ENCODE measurements at regions not wholly inside any gene's neighbourhood (a gene's known extent, or its start where the extent isn't known, plus 50 kb on each side); places are given as distances from the start of the nearest gene placed in this dataset.

DNA sequence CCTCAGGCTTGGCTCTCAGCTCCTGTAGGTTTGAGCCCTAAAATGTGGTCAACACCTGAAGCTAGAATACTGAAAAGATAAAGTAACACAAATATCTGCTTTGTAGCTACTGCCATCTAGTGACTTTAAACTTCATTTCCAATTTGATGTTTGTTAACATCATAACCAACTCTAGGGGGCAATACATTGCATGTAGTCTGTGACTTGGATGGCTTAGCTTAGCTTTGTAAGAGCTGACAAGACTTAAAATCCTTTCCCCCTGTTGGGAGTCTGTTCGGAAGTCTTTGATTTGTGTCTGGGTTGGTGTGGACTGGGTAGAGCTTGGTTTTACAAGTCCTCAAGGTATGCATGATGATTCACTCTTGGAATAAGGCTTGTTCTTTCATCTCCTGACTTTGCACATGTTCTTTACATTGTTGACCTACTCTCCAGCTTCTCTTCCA is 51.7 kb downstream of the SCN11A start:
- intact Hi-C loops (cut with micrococcal nuclease), result no loop called here
- ATAC-seq (no peak), DNase-seq (no peak)

DNA sequence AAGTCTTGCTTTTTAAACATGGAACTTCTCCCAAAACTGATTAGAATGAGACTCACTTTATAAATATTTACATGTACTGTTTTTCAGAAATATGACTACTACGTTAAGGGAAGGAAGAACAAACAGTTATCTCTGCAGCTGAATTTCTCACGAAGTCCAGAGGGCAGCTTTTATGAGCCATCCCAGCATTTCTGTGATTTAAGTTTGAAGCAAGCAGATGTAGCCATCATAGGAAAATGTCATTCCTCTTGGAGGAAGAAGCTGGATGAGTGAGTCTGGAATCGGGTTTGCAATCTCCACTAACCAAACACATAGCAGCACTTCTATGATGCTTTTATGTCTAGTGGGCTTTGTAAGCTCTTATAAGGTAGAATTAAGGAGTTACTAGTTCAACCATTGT is 53.7 kb downstream of the SCN11A start:
- no peak for ATAC-seq
- no peak for DNase-seq
- intact Hi-C loops (cut with micrococcal nuclease), result no loop called here

DNA sequence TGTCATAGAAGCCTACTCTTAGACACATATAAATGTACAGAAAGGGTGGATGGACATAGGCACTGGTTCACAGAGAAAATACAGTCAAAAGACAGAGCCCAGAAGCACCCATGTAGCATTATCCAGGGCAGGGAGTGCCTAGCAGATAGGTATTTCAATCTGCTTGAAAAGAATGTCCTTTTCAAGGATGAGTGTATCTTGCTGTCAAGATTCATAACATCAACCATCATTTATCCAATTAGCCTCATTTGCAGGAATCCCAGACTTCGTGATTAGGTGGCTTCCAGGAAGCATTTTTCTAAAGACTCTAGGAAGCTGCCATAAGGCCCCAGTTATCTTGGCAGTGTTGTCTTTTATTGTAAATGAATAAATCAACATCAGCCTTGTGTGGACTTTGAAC is 55.6 kb downstream of the SCN11A start:
- DNase-seq, result no peak
- ATAC-seq, result no peak
- intact Hi-C loops (cut with micrococcal nuclease), result no loop called here

DNA sequence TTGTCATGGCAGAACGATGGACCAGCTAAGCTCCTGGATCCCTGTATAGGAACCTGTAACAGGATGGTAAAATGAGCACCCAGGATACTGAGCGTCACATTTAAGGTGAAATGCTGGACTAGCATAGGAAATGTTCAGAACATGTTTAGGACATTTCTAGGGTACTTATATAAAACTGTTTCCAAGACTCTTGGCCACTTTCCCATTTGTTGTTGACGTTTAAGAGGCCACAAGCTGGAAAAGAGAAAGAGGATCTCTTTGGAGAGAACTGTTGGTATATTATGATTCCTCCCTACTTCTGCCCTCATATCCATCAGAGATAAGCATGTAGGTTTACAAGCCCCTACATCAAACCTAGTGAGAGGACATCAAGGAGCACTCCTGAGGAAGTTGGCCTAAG is 57.5 kb downstream of the SCN11A start:
- intact Hi-C loops (cut with micrococcal nuclease), result no loop called here

DNA sequence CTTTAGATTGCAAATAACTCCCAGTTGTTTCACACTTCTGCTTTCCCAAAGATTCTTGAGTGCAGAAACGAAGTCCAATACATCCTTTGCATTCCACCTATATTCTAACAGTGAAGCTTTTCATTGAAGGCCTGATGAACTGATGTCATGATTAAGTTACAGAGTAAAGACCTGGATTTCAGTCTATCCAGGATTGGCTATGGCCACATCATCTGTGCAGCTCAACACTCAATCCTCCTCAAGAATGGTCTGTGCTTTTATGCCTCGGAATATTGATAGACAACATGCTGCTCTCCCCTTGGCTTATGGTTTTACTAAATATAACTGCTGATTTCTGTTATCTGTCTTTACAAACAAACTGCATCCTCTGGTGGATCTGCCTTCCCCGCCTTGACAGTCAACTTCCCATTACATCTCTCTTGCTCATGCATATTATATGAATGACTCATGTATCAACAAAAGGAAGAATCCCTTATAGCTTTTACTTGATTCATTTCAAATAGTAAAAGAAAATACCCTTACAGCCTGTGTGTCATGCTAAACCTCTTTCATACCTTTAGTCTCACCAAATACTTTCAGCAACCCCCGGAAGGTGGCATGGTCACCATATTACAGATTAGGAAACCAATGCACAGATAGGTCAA is 59.5 kb downstream of the SCN11A start:
- ATAC-seq (no peak), DNase-seq (no peak)
- intact Hi-C loops (cut with micrococcal nuclease), result no loop called here

More for the DNA sequence above, 57.5 kb downstream of the SCN11A start:
- no peak for ATAC-seq
- no peak for DNase-seq

DNA sequence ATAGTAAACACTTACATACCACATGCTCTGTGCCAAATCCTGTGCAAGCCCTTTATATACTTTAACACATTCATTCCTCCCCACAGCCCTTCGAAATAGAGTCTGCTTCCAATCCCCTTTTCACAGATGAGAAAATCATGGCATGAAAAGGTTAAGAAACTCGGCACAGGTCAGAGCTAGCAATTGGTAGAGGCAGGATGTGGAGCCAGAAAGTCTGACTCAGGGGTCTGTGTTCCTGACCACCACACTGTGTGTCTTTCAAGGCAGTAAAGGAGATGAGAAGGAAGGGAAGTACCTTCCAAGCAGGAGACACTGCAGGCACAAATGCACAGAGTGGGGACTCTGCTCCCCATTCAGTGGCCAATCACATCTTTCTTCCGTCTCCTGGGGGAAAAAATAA is 61.1 kb downstream of the SCN11A start:
- intact Hi-C loops (cut with micrococcal nuclease), result no loop called here
- ATAC-seq (no peak), DNase-seq (no peak)

DNA sequence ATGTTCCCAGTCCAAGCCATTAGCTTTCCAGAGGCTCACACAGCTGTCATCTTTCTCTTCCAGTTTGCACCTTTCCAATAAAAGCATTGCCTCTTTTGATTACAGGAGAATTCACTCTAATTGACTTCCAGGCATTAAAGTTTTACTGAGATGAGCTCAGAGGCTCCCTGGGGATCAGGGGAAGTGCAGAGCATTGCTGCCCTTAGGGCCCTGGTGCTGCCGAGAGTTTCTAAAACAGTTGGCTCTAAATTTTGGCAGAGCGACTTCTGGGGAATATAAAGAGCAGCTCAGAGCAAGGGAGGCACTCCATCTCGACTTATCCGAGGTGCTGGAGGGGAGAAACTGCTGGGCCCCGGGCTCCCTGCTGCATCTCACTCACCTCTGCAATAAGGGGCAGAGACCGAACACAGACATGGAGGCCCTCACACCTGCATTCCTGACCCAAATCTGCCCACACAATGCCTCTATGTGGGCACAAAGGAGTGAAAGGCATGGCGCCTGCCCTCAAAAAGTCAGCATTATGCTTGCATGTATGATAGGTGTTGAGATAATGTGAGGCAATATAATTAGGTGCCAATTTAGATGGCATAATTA is 61.7 kb downstream of the SCN11A start:
- DNase-seq, result no peak
- intact Hi-C loops (cut with micrococcal nuclease), result no loop called here
- ATAC-seq, result no peak

DNA sequence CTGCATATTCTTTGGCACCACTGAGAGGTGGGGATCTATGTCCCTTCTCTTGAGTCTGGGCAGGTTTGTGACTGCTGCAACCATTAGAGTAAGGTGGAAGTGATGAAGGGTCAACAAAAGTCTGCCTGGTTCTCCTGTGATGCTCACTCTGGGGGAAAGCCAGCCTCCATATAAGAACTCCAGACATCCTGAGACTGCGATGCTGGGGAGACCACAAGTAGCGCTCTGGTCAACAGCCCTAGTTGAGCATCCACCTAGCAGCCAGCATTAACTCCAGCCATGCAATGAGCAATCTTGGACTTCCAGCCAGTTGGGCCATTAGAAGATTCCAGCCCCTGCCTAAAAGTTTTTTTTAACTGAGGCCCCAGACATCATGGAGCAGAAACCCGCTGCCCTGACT is 62.8 kb downstream of the SCN11A start:
- ATAC-seq (no peak), DNase-seq (no peak)
- intact Hi-C loops (cut with micrococcal nuclease), result no loop called here

DNA sequence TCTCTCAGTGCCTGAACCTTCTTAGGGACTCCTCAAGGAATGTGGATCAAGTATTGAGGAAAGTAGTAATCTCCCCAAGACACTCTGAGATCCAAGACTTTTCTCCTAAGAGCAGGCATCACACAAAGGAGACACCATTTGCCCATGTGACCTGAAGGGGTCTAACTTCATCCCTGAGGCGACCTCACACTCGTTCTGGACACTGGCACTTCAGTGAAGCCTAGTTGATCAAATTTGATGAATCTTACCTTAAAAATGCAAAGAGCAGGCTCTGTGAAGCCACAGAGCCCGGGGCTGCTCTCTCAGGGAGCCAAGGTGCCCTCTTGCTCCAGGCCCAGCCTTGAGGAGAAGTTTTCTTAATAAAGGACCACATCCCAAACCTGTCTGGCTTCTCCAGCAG is 64.3 kb downstream of the SCN11A start:
- DNase-seq (no peak), ATAC-seq (no peak)
- intact Hi-C loops (cut with micrococcal nuclease), result no loop called here

DNA sequence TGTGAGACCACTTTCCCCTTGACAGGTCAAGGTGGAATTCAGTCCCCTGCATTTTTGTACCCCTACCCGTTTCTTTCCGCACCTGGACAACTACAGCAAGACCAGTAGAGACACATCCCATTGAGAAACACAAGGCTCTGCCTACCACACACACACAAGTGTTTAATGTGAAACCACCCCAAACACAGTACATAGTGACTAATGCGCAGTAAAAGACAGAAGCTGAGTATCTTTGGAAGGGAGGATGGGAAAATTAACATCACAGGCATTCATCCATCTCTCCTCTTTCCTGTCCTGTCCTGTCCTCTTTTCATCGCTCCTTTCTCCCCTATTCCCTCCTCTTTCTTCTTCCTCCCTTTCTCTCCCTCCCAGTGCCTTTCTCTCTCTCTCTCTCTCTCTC is 64.8 kb downstream of the SCN11A start:
- ATAC-seq (no peak), DNase-seq (no peak)
- intact Hi-C loops (cut with micrococcal nuclease), result no loop called here

DNA sequence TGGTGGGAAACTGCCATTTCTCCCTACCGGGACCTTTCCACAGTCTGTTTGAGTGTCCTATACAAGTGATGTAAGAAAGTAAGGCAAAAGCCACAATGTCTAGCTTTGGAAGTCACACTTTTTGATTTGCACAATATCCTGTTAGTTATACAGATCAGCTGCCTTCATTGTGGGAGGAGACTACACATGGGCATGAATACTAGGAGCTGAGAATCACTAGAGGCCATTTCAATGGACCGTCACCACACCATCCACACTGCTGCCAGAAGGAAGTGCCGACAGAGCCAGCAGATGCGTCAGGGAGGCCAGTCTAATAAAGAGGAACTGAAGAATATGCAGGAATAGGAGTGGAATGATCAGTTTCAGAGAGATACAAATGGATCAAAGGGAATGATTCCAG is 65.8 kb downstream of the SCN11A start:
- ATAC-seq (no peak), DNase-seq (no peak)
- intact Hi-C loops (cut with micrococcal nuclease), result no loop called here

DNA sequence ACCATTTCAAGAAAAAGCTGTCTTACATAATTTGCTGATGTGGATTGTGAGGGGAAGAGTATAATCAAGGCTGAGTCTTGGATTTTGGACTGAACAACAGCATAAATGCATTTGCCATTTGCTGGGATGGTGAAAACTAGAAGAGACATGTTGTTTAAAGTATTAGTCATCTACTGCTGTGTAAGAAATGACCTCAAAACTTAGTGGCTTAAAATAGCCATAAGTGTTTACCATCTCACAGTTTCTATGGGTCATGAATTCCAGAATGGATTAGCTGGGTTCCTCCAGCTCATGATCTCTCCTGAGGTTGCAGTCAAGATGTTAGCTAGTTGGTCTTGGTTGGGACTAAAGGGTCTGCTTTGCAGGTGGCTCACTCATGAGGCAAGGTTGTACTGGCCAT is 66.2 kb downstream of the SCN11A start:
- no peak for ATAC-seq
- intact Hi-C loops (cut with micrococcal nuclease), result no loop called here
- DNase-seq, result no peak

DNA sequence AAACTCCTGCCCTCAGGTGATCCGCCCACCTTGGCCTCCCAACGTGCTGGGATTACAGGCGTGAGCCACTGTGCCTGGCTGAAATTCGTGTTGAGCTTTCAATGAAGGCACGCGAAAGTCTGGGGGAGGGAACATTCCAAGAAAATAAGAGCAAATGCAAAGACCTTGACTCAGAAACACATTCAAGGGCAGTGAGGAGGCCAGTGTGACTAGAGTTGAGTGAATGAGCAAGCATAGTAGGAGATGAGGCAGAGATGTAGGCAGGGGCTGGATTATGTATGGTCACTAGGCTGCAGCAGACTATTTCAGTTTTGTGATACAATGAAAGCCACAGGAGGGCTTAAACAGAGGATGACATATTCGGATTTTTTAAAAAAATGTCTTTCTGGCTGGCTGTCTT is 67.0 kb downstream of the SCN11A start:
- DNase-seq (no peak), ATAC-seq (no peak)
- intact Hi-C loops (cut with micrococcal nuclease), result no loop called here

DNA sequence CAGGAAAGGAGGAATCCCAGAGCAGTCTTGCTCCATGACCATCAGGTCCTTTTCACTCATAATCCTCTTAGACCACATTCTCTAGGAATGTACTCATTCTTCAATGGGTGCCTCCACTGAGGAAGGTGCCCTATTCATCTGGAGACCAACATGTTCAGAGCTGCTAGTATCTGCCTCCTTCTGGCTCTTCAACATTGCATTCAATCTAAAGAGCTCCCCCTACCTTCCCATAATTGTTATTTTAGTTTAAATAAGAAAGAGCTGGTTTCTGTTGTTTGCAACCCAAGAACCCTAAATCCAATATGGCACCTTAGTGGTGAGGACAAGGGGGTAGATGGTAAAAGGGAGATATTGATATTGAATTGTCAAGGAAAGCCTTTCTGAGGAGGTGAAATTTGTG is 67.6 kb downstream of the SCN11A start:
- no peak for ATAC-seq
- intact Hi-C loops (cut with micrococcal nuclease), result no loop called here

DNA sequence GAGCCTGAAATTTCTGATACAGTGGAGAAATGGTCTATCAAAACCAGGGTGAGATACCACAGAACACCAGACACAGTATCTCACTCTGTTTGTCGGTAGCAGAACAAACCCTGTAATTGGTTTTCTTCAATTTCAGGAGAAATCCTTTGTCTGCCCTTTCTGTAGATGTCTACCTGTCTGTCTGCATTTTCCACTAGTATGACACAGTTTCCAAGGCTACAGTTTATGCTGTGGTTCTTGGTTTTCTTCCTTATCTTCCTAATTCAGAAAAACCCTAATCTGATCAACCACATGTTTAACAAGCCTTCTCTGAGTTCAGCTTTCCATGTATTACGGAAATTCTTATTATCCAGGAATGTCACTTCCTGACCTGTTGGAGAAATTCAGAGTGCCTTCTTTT is 70.8 kb downstream of the SCN11A start:
- intact Hi-C loops (cut with micrococcal nuclease), result no loop called here
- ATAC-seq, result no peak
- DNase-seq, result no peak

More for the DNA sequence above, 67.6 kb downstream of the SCN11A start:
- DNase-seq, result no peak

DNA sequence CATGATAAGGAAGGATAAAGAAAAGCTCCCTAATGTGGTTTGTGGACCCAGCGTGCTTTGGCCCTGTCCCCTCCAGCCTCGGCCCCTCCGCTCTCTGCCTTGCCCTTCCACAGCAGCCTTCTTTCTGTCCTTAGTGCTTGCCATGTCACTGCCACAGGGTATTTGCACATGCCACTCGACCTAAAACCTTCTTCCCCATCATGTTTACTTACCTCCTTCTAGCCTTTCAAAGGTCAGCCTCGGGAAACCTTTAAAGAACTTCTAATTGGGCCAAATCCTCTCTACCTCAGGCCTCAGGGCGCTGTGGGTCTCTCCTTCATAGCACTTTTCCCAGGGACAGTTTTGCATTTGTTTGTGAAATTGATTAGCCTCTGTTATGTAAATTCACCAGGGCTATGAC is 73.0 kb downstream of the SCN11A start:
- intact Hi-C loops (cut with micrococcal nuclease), result no loop called here
- no peak for ATAC-seq
- no peak for DNase-seq

DNA sequence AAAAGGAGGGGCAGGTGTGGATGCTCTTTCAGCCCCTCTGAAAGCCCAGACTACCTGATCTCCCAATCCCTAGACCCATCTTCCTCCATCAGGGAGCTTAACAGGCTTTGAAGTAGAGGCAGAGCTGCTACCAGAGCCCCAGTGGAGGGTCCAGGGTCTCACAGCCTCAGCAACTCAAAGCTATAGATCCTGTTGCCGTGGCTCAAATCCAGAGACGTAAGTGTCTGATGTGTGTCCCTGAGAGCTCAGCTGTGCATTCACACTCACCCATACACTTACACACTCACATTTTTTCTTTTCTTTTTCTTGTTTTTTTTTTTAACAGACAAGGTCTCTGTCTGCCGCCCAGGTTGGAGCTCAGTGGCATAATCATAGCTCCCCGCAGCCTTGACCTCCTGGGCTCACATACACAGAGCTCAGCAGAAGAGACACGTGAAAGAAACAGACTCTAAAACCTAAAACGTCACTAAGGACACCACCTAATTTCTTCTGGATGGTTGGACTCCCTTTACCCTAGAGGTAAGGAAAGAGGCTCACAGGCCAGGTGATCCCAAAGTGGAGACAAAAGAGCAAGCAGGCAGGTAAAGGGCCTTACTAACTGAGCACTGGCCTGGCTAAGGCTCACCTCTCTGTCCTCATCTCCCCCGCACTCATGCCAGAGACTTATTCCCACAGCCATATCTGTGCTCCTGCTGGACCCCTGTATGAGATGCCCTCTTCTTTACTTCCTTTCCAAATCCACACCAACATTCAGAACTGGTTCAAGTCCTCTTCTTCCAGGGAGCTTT is 80.7 kb downstream of the SCN11A start:
- intact Hi-C loops (cut with micrococcal nuclease), result no loop called here
- DNase-seq (no peak), ATAC-seq (no peak)

DNA sequence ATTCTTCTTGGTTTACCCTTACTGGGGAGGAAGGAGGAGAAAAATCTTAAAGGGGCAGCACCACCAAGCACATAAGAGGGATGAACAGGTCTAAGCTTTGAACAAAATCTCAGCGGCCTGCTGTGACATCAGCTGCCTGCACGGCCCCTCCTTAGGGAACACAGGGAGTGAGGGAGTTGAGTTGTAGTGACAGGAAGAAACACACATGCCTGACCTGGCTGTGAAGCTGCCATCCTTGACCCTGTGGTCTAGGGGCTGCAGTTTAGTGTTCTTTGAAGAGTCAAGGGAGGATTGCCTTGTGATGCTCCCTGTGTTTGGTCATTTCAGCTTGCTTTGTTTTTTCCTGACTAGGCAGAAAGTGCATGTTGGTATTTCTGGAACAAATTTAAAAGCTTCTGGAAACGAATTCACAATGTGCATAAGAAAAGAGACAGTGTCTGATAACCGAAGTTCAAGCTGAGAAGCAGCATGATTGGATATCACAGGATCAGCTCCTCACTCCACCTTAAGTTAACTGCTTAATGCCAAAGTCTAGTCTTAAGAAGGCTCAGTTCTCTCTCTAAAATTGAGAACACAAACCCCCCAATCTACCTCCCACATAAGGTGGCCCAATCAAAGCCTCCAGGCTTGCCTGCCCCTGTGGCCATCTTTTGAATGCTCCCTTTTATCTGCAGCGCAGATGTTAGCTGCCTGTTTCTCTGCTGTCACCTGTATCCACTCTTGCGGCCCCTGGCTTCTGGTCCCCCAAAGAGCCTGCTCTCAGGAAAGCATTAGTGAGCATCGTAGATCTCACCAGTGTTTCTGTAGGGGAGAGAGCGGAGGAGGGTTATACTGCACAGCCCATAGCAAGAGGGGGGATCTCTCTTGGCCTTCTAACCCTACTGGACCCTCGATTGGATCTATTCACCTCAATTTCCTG is 82.2 kb downstream of the SCN11A start:
- intact Hi-C loops (cut with micrococcal nuclease), result no loop called here
- ATAC-seq (no peak), DNase-seq (no peak)

DNA sequence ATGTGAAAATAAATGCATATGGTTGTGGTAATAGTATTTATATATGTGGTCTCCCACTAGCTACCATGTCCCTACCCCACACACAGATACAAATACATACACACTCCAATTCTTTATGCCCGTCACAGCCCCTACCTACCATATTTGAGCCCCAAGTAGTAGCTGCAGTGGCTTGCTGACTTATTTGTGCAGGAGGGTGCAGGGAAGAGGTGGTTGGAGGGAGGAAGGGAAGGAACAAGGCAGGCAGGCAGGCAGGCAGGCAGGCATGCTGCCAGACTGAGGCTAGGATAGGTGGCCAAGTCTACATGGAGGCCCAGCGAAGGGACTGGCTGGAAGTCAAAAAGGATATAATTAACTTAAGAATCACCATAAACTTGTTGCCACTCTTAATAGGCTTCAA is 82.9 kb downstream of the SCN11A start:
- DNase-seq (peak; percentile 34), ATAC-seq (peak; percentile 48)
- intact Hi-C loops (cut with micrococcal nuclease), result no loop called here

DNA sequence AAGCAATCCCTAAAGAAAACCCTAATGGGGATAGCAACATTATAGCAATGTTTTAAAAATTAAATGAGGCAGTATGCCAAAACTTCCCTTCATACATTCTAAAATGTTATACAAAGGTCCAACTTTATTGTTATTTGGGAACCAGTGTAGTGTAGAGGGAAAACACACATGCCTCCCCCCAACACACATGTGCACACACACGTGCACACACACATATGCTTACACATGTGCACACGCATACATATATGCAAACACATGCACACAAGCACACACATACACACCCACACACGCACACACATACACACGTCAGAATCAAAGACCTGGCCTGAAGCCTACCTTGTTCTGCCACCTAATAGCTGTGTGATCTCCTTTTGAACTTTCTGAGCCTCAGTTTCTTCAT is 83.3 kb downstream of the SCN11A start:
- intact Hi-C loops (cut with micrococcal nuclease), result no loop called here
- no peak for ATAC-seq

More for the DNA sequence above, 83.3 kb downstream of the SCN11A start:
- DNase-seq, result no peak
